MM.1S (cell line): ENCODE measurements at regions not wholly inside any gene's neighbourhood (a gene's known extent, or its start where the extent isn't known, plus 50 kb on each side); places are given as distances from the start of the nearest gene placed in this dataset.

ENCODE experiments used
- CTCF ChIP-seq: fragments of 300-600 bp; sonication (generic); IDR thresholded peaks from 2 replicates; pipeline ENCODE4 v1.5.1; 2016; ENCODE audit warnings: antibody characterized with exemption, low read length, mixed read lengths
- EZH2 ChIP-seq: fragments of 300-600 bp; sonication (generic); optimal IDR thresholded peaks from 2 replicates; pipeline ENCODE3; 2017; ENCODE audit warnings: low read depth, mild to moderate bottlenecking, antibody characterized with exemption, low read length, mixed read lengths
- EZH2phosphoT487 ChIP-seq: fragments of 300-600 bp; sonication (generic); IDR thresholded peaks from 2 replicates; pipeline ENCODE4 v1.6.1; 2018; ENCODE audit warnings: antibody characterized with exemption, low read length

GRCh38 chr10:61299156-61299555 is 154.0 kb downstream of the TMEM26 start:
- TF ChIP-seq CTCF, result no peak
- no peak for TF ChIP-seq EZH2phosphoT487
- TF ChIP-seq EZH2, result no peak
